ENCODE measurements at regions not wholly inside any gene's neighbourhood (a gene's known extent, or its start where the extent isn't known, plus 50 kb on each side); places are given as distances from the start of the nearest gene placed in this dataset.

GRCh38 chr2:187819624-187820023 lies 265.4 kb upstream of the TFPI start:
- H2AFZ ChIP-seq (ENCODE audit: low read length), result no peak overlapping the region
- DNase-seq (ENCODE audit: low spot score), result no peak
- no peaks in the 10 kb centered on the region for H3K9me2 ChIP-seq (ENCODE audit: insufficient read depth, low read length)
- intact Hi-C loops (cut with micrococcal nuclease; ENCODE audit: unreplicated experiment), result no loop called here
- H3K9me3 ChIP-seq (ENCODE audit: low read length), result no peaks in the 10 kb centered on the region
- BruUV-seq (replicated peaks), result no TSS peak
- CTCF ChIA-PET (ENCODE audit: unreplicated experiment), result no interaction called here
- no peaks in the 10 kb centered on the region for H3K4me1 ChIP-seq (ENCODE audit: insufficient read depth, low read length, poor library complexity, severe bottlenecking)
- no peak overlapping the region for H3K4me3 ChIP-seq (ENCODE audit: low read depth, low read length, poor library complexity, severe bottlenecking)
- no peaks in the 10 kb centered on the region for H3K36me3 ChIP-seq (ENCODE audit: insufficient read depth, low read length)
- no peak overlapping the region for H3K27ac ChIP-seq (ENCODE audit: low read depth, low read length, poor library complexity, severe bottlenecking)
- no peak overlapping the region for H3K4me2 ChIP-seq (ENCODE audit: low read length)
- POLR2A ChIA-PET, result no interaction called here
- TF ChIP-seq EZH2phosphoT487 (IDR thresholded peaks at IDR 0.05; ENCODE audit: borderline replicate concordance, low read depth, low read length), result no peak
- TF ChIP-seq, protein P1, sequence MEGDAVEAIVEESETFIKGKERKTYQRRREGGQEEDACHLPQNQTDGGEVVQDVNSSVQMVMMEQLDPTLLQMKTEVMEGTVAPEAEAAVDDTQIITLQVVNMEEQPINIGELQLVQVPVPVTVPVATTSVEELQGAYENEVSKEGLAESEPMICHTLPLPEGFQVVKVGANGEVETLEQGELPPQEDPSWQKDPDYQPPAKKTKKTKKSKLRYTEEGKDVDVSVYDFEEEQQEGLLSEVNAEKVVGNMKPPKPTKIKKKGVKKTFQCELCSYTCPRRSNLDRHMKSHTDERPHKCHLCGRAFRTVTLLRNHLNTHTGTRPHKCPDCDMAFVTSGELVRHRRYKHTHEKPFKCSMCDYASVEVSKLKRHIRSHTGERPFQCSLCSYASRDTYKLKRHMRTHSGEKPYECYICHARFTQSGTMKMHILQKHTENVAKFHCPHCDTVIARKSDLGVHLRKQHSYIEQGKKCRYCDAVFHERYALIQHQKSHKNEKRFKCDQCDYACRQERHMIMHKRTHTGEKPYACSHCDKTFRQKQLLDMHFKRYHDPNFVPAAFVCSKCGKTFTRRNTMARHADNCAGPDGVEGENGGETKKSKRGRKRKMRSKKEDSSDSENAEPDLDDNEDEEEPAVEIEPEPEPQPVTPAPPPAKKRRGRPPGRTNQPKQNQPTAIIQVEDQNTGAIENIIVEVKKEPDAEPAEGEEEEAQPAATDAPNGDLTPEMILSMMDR (conservative IDR thresholded peaks at IDR 0.05; ENCODE audit: low read length), result no peak
- no peaks in the 10 kb centered on the region for H4K20me1 ChIP-seq (ENCODE audit: insufficient read depth, low read length)
- H3K79me2 ChIP-seq (ENCODE audit: insufficient read depth, low read depth, low read length), result no peaks in the 10 kb centered on the region

DNA sequence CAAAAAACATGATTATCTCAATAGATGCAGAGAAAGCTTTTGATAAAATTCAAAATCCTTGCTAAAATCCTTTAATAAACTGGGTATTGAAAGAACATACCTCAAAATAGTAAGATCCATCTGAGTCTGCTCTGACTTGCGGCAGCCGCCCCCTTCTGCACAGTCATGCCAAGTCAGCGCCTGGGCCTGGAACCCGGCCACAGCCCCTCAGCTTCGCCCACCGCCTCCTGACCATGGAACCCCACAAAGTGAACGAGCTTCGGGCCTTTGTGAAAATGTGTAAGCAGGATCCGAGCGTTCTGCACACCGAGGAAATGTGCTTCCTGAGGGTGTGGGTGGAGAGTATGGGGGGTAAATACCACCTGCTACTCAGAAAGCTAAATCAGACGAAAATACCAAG lies 270.9 kb upstream of the TFPI start:
- intact Hi-C loops (cut with micrococcal nuclease; ENCODE audit: unreplicated experiment), result no loop called here
- Histone ChIP-seq H3K9me3 (ENCODE audit: low read length) (no peaks in the 10 kb centered on the region), H3K27ac (ENCODE audit: low read depth, low read length, poor library complexity, severe bottlenecking) (no peak overlapping the region), H3K4me3 (ENCODE audit: low read depth, low read length, poor library complexity, severe bottlenecking) (no peak overlapping the region), H3K9me2 (ENCODE audit: insufficient read depth, low read length) (no peaks in the 10 kb centered on the region), H3K79me2 (ENCODE audit: insufficient read depth, low read depth, low read length) (no peaks in the 10 kb centered on the region), H2AFZ (ENCODE audit: low read length) (no peak overlapping the region), H3K4me2 (ENCODE audit: low read length) (no peak overlapping the region), H3K36me3 (ENCODE audit: insufficient read depth, low read length) (no peaks in the 10 kb centered on the region), H3K4me1 (ENCODE audit: insufficient read depth, low read length, poor library complexity, severe bottlenecking) (no peaks in the 10 kb centered on the region), H4K20me1 (ENCODE audit: insufficient read depth, low read length) (no peaks in the 10 kb centered on the region)
- TF ChIP-seq, protein P1 (conservative IDR thresholded peaks at IDR 0.05; ENCODE audit: low read length), result no peak
- no peak for TF ChIP-seq EZH2phosphoT487 (IDR thresholded peaks at IDR 0.05; ENCODE audit: borderline replicate concordance, low read depth, low read length)
- no TSS peak for BruUV-seq (replicated peaks)
- no peak for DNase-seq (ENCODE audit: low spot score)
- POLR2A ChIA-PET, result interaction anchor here (1.6 kb wide), 1 partner anchor 88 kb away, joined by 5 read pairs; no protein-coding TSS in a partner anchor
- CTCF ChIA-PET (ENCODE audit: unreplicated experiment), result no interaction called here

GRCh38 chr2:187826023-187826422 lies 271.8 kb upstream of the TFPI start:
- H4K20me1 ChIP-seq (ENCODE audit: insufficient read depth, low read length), result no peaks in the 10 kb centered on the region
- H3K36me3 ChIP-seq (ENCODE audit: insufficient read depth, low read length), result no peaks in the 10 kb centered on the region
- POLR2A ChIA-PET, result interaction anchor here (1.6 kb wide), 1 partner anchor 87 kb away, joined by 5 read pairs; no protein-coding TSS in a partner anchor
- no peak overlapping the region for H2AFZ ChIP-seq (ENCODE audit: low read length)
- no peaks in the 10 kb centered on the region for H3K9me2 ChIP-seq (ENCODE audit: insufficient read depth, low read length)
- no peak overlapping the region for H3K4me2 ChIP-seq (ENCODE audit: low read length)
- no peaks in the 10 kb centered on the region for H3K79me2 ChIP-seq (ENCODE audit: insufficient read depth, low read depth, low read length)
- H3K27ac ChIP-seq (ENCODE audit: low read depth, low read length, poor library complexity, severe bottlenecking), result no peak overlapping the region
- no peaks in the 10 kb centered on the region for H3K9me3 ChIP-seq (ENCODE audit: low read length)
- H3K4me3 ChIP-seq (ENCODE audit: low read depth, low read length, poor library complexity, severe bottlenecking), result no peak overlapping the region
- intact Hi-C loops (cut with micrococcal nuclease; ENCODE audit: unreplicated experiment), result no loop called here
- no peak for DNase-seq (ENCODE audit: low spot score)
- CTCF ChIA-PET (ENCODE audit: unreplicated experiment), result no interaction called here
- BruUV-seq (replicated peaks), result no TSS peak
- no peak for TF ChIP-seq EZH2phosphoT487 (IDR thresholded peaks at IDR 0.05; ENCODE audit: borderline replicate concordance, low read depth, low read length)
- TF ChIP-seq, protein P1 (conservative IDR thresholded peaks at IDR 0.05; ENCODE audit: low read length), result no peak
- no peaks in the 10 kb centered on the region for H3K4me1 ChIP-seq (ENCODE audit: insufficient read depth, low read length, poor library complexity, severe bottlenecking)

Data from OCI-LY7 (cell line).